BLaER1 (cell line): ENCODE measurements at regions not wholly inside any gene's neighbourhood (a gene's known extent, or its start where the extent isn't known, plus 50 kb on each side); places are given as distances from the start of the nearest gene placed in this dataset.

Experiments used
- H3K27ac ChIP-seq: shearing (Covaris generic); formaldehyde crosslinking; 2 replicates; pipeline ENCODE4 v1.8.1; 2022
- H3K27me3 ChIP-seq: shearing (Covaris generic); formaldehyde crosslinking; 2 replicates; pipeline ENCODE4 v1.8.1; 2022
- H3K36me3 ChIP-seq: shearing (Covaris generic); formaldehyde crosslinking; 2 replicates; pipeline ENCODE4 v1.8.1; 2022
- H3K4me1 ChIP-seq: shearing (Covaris generic); formaldehyde crosslinking; 2 replicates; pipeline ENCODE4 v1.8.1; 2022
- H3K4me2 ChIP-seq: shearing (Covaris generic); formaldehyde crosslinking; 2 replicates; pipeline ENCODE4 v1.8.1; 2022
- H3K4me3 ChIP-seq: shearing (Covaris generic); formaldehyde crosslinking; 2 replicates; pipeline ENCODE4 v1.8.1; 2022
- H3K9ac ChIP-seq: shearing (Covaris generic); formaldehyde crosslinking; 2 replicates; pipeline ENCODE4 v1.8.1; 2022
- H3K9me3 ChIP-seq: shearing (Covaris generic); formaldehyde crosslinking; 2 replicates; pipeline ENCODE4 v1.8.1; 2022
- H4K20me1 ChIP-seq: shearing (Covaris generic); formaldehyde crosslinking; 2 replicates; pipeline ENCODE4 v1.8.1; 2022
- Cebpa-rat ChIP-seq: shearing (Covaris generic); IDR thresholded peaks from 2 replicates; pipeline ENCODE4 v1.8.1; 2022

DNA sequence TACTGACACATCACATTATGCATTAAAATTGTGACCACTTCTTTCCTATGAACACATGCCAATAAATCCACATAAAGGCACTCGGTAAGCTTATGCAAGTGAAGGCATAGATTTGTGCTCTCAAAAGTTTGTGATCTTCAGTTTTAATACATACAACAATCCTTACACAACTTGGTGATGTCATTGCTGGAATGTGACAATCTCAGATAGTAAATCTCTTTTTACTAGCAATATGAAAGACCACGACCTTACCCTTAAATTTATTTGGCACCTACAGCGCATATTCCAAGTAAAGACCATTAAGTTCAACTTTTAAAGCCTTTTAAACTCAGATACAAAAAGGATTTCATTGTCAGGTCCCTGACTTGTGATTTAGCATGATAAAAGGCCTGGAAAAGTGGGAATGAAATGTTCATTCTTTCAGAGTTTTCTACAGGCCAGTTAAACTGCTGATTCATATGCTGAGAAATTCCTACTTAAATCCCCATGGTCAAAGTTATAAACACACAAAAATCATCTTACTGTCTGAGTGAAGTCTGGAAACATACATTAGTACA, 157.4 kb downstream of the SIPA1L2 start:
- Histone ChIP-seq H3K27ac (no peak overlapping the region), H3K9ac (no peak overlapping the region)

DNA sequence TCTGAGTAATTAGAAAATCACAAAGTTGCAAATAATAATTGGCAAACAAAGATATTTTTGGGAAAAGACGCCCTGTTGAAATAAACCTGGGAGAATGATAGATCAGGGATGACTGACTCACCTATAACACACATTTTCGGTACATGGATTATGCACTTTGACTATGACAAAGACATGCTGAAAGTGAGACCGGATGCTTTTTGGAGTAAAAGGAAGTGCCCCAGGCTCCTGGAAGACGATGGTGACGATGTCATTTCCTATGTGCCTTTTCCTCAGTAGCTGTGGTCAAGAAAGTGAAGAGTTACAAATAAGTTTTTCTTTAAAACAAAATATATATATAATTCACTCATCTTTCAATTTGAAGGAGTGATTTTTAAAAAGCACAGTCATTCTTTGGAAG, 158.7 kb downstream of the SIPA1L2 start:
- TF ChIP-seq Cebpa-rat = no peak
- H3K27ac ChIP-seq = no peak overlapping the region
- H3K4me1 ChIP-seq = no peaks in the 10 kb centered on the region
- H4K20me1 ChIP-seq = no peaks in the 10 kb centered on the region
- H3K4me3 ChIP-seq = no peak overlapping the region
- no peak overlapping the region for H3K9ac ChIP-seq
- no peaks in the 10 kb centered on the region for H3K9me3 ChIP-seq
- no peaks in the 10 kb centered on the region for H3K27me3 ChIP-seq
- no peak overlapping the region for H3K4me2 ChIP-seq
- H3K36me3 ChIP-seq = no peaks in the 10 kb centered on the region

More for the DNA sequence above, 157.4 kb downstream of the SIPA1L2 start:
- Histone ChIP-seq H3K4me3 (no peak overlapping the region), H3K27me3 (no peaks in the 10 kb centered on the region), H3K4me1 (peaks cover 2% of the 10 kb centered on the region), H3K4me2 (no peak overlapping the region), H4K20me1 (no peaks in the 10 kb centered on the region), H3K9me3 (no peaks in the 10 kb centered on the region), H3K36me3 (no peaks in the 10 kb centered on the region)
- no peak for TF ChIP-seq Cebpa-rat

DNA sequence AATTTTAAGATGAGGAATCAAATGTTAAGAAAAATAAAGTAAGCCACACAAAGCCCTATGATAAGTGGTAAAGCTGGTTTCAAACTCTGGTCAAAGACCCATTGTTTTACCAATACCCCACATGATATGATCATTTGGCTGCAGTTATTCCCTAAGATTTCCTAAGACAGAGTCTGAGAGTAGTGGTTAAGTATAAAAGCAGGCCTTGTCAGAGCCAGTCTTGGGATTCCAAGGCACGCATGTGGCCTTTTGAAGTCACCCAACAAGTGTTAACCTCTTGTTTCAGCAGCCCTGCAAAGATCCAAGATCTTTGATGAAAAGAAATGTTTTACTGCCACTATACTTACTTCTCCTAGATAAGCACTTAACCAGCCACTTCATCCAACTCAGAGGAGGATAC, 159.2 kb downstream of the SIPA1L2 start:
- Histone ChIP-seq H3K27me3 (no peaks in the 10 kb centered on the region), H4K20me1 (no peaks in the 10 kb centered on the region), H3K27ac (no peak overlapping the region), H3K4me2 (no peak overlapping the region), H3K9me3 (no peaks in the 10 kb centered on the region), H3K4me3 (no peak overlapping the region), H3K36me3 (no peaks in the 10 kb centered on the region), H3K9ac (no peak overlapping the region), H3K4me1 (no peaks in the 10 kb centered on the region)
- TF ChIP-seq Cebpa-rat = no peak

- no peaks in the 10 kb centered on the region for H3K9me3 ChIP-seq
- no peak overlapping the region for H3K4me3 ChIP-seq
- no peaks in the 10 kb centered on the region for H3K27me3 ChIP-seq
- H3K4me2 ChIP-seq = no peak overlapping the region
- H3K4me1 ChIP-seq = no peaks in the 10 kb centered on the region
- no peaks in the 10 kb centered on the region for H4K20me1 ChIP-seq
- H3K9ac ChIP-seq = no peak overlapping the region
- no peak overlapping the region for H3K27ac ChIP-seq
- no peak for TF ChIP-seq Cebpa-rat
- no peaks in the 10 kb centered on the region for H3K36me3 ChIP-seq
Measured at GRCh38 chr1:232468249-232468648, 161.7 kb downstream of the SIPA1L2 start.

DNA sequence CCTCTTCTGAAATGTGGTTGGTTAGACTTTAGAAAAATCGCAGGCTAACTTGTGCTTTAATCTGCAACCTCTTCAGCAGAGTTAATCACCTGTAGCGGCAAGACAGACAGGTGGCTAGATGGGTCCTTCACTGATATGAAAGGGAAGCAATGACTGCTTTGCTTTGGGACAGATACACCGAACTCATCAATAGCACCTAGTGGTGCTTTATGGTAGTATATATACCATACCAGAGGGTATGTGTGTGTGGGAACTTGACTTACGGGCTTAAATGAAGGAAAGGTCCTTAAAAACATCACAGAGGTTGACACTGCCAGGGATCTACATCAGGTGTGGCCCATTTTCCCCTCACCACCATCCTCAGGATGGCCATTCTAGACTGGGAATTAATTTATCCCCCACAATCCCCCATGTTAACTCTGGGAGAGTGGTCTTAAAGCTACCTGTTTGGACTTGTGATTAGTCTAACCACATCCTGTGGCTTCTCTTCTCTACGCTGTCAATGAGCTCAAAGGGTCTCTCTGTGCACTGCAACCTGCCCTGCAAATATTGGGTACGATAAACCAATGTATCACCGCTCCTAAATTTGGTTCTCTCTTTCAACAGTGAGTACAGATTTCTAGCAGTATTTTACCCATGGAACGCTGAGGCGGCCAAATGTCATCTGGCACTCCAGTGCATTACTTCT, 162.7 kb downstream of the SIPA1L2 start:
- no peak for TF ChIP-seq Cebpa-rat
- no peak overlapping the region for H3K4me3 ChIP-seq
- no peak overlapping the region for H3K4me2 ChIP-seq
- H3K27me3 ChIP-seq = no peaks in the 10 kb centered on the region
- H4K20me1 ChIP-seq = no peaks in the 10 kb centered on the region
- H3K9me3 ChIP-seq = no peaks in the 10 kb centered on the region
- H3K9ac ChIP-seq = no peak overlapping the region
- no peak overlapping the region for H3K27ac ChIP-seq
- H3K4me1 ChIP-seq = no peaks in the 10 kb centered on the region
- no peaks in the 10 kb centered on the region for H3K36me3 ChIP-seq

- H3K4me3 ChIP-seq = no peak overlapping the region
- no peaks in the 10 kb centered on the region for H3K4me1 ChIP-seq
- no peak for TF ChIP-seq Cebpa-rat
- H3K4me2 ChIP-seq = no peak overlapping the region
- H3K9ac ChIP-seq = no peak overlapping the region
- H3K27ac ChIP-seq = no peak overlapping the region
- no peaks in the 10 kb centered on the region for H3K27me3 ChIP-seq
- H3K9me3 ChIP-seq = no peaks in the 10 kb centered on the region
- H3K36me3 ChIP-seq = no peaks in the 10 kb centered on the region
- H4K20me1 ChIP-seq = no peaks in the 10 kb centered on the region
Measured at GRCh38 chr1:232464325-232464724, 165.6 kb downstream of the SIPA1L2 start.

- Histone ChIP-seq H3K4me1 (no peaks in the 10 kb centered on the region), H3K27me3 (no peaks in the 10 kb centered on the region), H3K4me2 (no peak overlapping the region), H3K9ac (no peak overlapping the region), H3K9me3 (no peaks in the 10 kb centered on the region), H3K4me3 (no peak overlapping the region), H3K27ac (no peak overlapping the region), H3K36me3 (no peaks in the 10 kb centered on the region), H4K20me1 (no peaks in the 10 kb centered on the region)
- no peak for TF ChIP-seq Cebpa-rat
Measured at GRCh38 chr1:232463225-232463624, 166.7 kb downstream of the SIPA1L2 start.

DNA sequence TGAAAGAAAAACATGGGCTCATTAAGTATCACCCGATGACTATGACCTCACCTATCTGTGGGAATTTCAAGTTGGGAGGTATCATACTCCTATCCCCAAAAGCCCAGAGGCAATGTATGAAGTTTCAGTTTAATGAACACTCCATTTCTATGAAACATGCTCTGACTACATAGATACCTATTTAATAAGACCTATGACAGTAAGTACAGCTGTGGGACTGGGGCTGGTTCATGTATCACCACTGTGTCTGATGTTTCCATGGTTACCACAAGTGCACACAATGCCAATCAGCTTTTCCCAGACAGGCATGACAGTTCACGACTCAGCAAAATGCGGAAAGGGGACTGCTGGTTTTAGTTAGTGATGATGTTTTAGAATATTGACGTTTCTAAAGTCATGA, 167.7 kb downstream of the SIPA1L2 start:
- H3K4me3 ChIP-seq = no peak overlapping the region

DNA sequence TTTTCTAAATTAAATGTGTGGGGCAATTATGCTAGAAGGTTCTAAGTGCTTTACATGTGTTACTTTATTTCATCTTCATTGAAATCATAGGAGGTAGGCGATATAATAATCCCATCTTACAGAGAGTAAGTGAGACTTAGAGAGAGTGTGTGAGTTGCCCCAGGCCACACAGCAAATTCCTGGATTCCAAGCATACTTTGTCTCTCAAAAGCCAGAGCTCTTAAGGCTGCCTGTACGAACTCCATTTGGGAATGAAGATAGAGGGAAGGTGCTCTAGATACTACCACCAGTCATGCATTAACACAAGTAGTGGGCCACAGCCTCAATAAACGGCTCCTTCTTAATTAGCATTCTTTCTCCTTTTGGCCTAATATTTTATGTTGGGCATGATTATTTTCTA, 170.1 kb downstream of the SIPA1L2 start:
- TF ChIP-seq Cebpa-rat = no peak
- H3K9me3 ChIP-seq = no peaks in the 10 kb centered on the region
- no peak overlapping the region for H3K27ac ChIP-seq
- no peaks in the 10 kb centered on the region for H3K27me3 ChIP-seq
- no peak overlapping the region for H3K4me3 ChIP-seq
- no peaks in the 10 kb centered on the region for H3K36me3 ChIP-seq
- H3K9ac ChIP-seq = no peak overlapping the region
- no peaks in the 10 kb centered on the region for H3K4me1 ChIP-seq
- no peaks in the 10 kb centered on the region for H4K20me1 ChIP-seq
- no peak overlapping the region for H3K4me2 ChIP-seq

More for the DNA sequence above, 167.7 kb downstream of the SIPA1L2 start:
- Histone ChIP-seq H3K27ac (no peak overlapping the region), H3K4me2 (no peak overlapping the region), H3K9ac (no peak overlapping the region), H3K27me3 (no peaks in the 10 kb centered on the region), H3K36me3 (no peaks in the 10 kb centered on the region), H3K9me3 (no peaks in the 10 kb centered on the region), H3K4me1 (no peaks in the 10 kb centered on the region), H4K20me1 (no peaks in the 10 kb centered on the region)
- no peak for TF ChIP-seq Cebpa-rat

DNA sequence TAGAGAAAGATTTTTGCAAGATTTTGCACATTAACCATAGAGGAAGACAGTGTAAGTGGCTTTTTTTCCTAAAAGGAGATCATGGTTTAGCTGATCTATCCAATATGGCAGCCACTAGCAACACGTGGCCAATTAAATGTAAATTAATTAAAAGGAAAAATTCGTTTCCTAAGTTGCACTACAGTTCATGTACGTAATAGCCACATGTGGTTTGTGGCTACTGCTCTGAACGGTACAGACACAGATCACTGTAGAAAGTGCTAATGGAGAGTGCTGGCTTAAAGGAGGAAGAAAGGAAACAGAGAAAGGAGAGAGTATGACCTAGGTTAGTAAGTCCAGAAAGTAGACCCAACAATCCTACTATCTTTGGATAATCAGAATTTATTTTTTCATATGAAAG, 170.8 kb downstream of the SIPA1L2 start:
- Histone ChIP-seq H3K4me3 (no peak overlapping the region), H3K27ac (no peak overlapping the region), H4K20me1 (no peaks in the 10 kb centered on the region), H3K27me3 (no peaks in the 10 kb centered on the region), H3K36me3 (no peaks in the 10 kb centered on the region), H3K9ac (no peak overlapping the region), H3K9me3 (no peaks in the 10 kb centered on the region), H3K4me2 (no peak overlapping the region), H3K4me1 (no peaks in the 10 kb centered on the region)
- TF ChIP-seq Cebpa-rat = no peak

DNA sequence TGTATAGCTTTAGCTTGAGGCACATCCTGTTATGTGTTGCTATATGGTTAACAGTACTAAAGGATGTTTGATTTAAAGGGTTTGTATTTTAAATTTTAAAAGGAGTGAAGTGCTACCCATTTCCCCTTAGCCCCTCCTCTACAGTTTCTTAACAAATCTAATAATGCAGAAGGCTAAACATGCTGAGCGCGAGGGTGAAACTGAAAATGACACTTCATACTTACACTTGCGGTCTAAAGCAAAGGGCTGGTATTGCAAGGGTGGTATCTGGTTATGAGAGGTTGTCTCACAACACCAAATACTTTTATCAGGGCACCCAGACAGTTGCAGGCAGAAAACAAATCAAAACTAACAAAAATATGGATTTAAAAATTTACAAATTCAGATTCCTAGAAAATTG, 172.3 kb downstream of the SIPA1L2 start:
- TF ChIP-seq Cebpa-rat = no peak
- H3K4me2 ChIP-seq = no peak overlapping the region

More for the DNA sequence above, 172.3 kb downstream of the SIPA1L2 start:
- H3K4me1 ChIP-seq = no peaks in the 10 kb centered on the region
- H3K4me3 ChIP-seq = no peak overlapping the region
- H3K9me3 ChIP-seq = no peaks in the 10 kb centered on the region
- no peaks in the 10 kb centered on the region for H4K20me1 ChIP-seq
- H3K27me3 ChIP-seq = no peaks in the 10 kb centered on the region
- H3K36me3 ChIP-seq = no peaks in the 10 kb centered on the region
- no peak overlapping the region for H3K9ac ChIP-seq
- no peak overlapping the region for H3K27ac ChIP-seq
